Glomerular endothelial cell (primary cell): ENCODE measurements at regions not wholly inside any gene's neighbourhood (a gene's known extent, or its start where the extent isn't known, plus 50 kb on each side); places are given as distances from the start of the nearest gene placed in this dataset.
"Not testable (repeated sequence)": the region's sequence is repeated elsewhere in the genome, so short reads cannot be mapped to it uniquely, and the experiment has no call there.

Experiments used
- DNase-seq: peaks from one replicate; pipeline ENCODE4 v3.0.0-alpha.2; 2011; ENCODE audit warnings: low read depth, low spot score; ENCODE audit errors: extremely low read depth

GRCh38 chr2:193222454-193222853 lies 1027.7 kb upstream of the TMEFF2 start:
- DNase-seq, result no peak

DNA sequence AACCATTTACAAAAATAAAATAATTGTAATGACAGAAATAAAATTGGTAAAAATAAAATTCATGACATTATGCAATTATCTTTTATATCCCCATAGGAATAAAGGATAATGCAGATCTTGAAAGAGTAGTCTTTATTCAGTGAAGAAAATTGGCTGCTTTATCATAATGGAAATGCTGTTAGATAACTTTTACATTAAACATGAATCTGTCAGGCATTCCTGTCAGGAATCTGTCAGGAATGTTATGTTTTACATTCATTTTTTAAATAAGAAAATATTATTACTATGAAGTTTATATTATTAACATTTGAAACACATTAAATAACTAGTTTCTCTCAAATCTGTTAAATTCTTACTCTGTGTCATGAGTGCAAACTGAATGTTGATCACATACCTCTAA lies 1024.7 kb upstream of the TMEFF2 start:
- DNase-seq, result no peak

DNA sequence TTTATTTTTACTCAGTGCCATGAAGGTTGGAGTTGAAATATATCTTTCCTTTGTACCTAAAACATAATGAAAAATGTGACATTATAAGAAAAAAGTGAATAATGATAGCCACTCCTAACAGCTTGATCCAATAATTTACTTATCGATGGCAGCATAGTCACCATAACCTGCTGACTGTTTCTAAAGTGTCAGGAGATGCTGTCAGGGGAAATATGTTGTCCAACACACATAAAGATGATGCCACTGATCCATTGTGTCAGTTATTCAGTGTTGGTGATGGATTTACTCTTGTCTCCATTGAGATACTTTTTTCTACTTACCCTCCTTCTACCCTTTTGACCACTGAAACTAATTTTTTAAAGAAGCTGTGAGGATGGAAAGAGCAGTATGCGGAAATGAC lies 1006.9 kb upstream of the TMEFF2 start:
- DNase-seq, result no peak

DNA sequence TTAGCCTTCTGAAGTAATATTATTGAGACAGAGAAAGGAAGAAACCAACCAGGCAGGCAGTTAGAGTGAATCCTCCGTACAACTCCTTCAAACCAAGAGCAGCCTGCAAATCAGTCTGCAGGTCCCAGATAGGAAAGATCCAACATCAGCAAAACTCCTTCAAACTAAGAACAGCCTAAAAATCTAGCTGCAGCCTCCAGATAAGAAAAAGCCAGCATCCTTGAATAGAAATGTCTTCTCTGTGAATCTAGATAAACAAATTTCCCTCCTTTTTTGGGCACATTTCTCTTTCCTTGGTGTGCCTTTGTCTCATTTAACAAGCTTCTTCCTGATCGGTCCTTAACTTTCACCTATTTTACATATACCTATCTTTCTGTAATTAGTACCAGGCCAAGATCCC lies 1004.6 kb upstream of the TMEFF2 start:
- no peak for DNase-seq

DNA sequence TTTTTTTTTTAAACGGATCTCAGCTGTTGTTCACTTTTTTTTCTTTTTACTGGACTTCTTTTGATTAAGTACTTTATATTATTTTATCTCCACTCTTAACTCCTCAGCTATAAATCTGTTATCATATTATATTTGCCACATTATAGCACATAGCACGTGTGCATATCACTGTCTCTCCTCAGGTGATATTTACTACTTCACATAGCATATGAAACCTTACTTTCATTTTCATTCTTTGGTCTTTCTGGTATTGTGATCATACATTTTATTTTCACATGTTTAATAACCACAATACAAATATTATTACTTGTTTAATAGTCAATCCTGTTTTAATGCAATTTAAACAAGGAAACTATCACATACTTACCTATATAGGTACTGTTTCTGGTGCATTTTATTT lies 993.1 kb upstream of the TMEFF2 start:
- no peak for DNase-seq

DNA sequence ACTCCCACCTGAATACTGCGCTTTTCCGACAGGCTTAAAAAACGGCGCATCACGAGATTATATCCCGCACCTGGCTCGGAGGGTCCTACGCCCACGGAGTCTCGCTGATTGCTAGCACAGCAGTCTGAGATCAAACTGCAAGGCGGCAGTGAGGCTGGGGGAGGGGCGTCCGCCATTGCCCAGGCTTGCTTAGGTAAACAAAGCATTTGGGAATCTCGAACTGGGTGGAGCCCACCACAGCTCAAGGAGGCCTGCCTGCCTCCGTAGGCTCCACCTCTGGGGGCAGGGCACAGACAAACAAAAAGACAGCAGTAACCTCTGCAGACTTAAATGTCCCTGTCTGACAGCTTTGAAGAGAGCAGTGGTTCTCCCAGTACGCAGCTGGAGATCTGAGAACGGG lies 976.2 kb upstream of the TMEFF2 start:
- not testable (repeated sequence) for DNase-seq

DNA sequence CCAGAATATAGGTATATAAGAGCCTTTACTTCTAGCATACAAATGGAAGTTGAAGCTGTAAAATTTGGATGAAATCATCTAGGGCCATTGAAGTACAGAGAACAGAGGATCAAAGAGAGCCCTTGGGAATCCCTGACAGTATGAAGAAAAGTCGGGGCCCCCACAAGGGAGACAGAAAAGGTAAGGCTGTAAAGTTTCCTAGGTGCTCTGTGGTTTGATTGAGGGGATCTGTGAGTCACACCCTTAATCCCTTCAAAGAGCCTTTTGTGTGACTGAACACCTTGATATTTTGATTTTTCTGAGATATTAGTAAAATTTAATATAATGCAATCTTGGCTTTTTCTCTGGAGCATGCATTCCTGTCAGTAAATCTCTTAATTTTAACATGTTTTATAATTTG lies 961.7 kb upstream of the TMEFF2 start:
- DNase-seq, result no peak

- no peak for DNase-seq
Measured at GRCh38 chr2:193154076-193154475, 959.3 kb upstream of the TMEFF2 start.

DNA sequence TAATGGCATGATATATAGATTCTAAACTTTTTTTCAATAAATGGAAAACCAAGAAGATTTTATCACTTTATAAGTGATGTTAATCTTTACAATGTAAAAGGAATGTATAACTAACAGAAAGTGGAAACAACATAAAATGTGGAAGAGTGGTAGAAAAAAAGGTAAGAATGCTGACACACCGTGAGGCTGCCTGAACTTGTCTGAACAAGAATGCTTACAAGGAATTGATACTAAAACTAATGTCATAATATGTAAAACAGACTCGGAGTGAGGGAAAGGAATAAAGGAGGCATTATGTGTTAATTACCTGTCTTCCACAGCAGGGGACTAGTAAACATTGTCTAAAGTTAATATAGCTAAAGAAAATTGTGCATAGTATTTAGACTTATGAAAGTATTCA lies 958.8 kb upstream of the TMEFF2 start:
- no peak for DNase-seq

GRCh38 chr2:193142467-193142866 lies 947.7 kb upstream of the TMEFF2 start:
- not testable (repeated sequence) for DNase-seq

- no peak for DNase-seq
Measured at GRCh38 chr2:193141998-193142397, 947.3 kb upstream of the TMEFF2 start.

DNA sequence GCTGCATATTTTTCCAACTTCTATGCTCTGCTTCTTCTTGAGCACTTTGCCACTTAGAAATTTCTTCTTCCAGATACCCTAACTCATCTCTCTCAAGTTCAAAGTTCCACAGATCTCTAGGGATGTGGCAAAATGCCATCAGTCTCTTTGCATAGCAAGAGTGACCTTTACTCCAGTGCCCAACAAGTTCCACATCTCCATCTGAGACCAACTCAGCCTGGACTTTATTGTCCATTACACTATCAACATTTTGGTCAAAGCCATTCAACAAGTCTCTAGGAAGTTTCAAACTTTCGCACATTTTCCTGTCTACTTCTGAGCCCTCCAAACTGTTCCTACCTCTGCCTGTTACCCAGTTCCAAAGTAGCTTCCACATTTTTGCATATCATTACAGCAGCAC lies 946.2 kb upstream of the TMEFF2 start:
- DNase-seq, result not testable (repeated sequence)

GRCh38 chr2:193124815-193125214 lies 930.1 kb upstream of the TMEFF2 start:
- no peak for DNase-seq

DNA sequence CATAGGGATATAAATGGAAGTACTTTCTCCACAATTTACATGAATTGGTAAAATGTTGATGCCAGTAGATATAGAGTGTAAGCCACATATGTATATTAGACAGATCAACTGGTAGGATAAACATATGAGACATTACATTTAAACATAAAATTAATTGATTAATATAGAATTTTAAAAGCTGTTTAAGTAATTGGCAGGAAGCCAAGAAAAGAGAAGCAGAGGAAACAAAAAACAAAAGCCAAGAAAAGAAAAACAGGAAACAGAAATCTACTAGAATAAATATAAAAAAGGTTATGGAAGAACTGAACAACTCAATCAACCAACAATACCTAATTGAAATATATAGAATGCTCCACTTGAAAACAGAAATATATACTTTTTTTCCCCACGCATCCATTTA lies 920.1 kb upstream of the TMEFF2 start:
- DNase-seq, result no peak

DNA sequence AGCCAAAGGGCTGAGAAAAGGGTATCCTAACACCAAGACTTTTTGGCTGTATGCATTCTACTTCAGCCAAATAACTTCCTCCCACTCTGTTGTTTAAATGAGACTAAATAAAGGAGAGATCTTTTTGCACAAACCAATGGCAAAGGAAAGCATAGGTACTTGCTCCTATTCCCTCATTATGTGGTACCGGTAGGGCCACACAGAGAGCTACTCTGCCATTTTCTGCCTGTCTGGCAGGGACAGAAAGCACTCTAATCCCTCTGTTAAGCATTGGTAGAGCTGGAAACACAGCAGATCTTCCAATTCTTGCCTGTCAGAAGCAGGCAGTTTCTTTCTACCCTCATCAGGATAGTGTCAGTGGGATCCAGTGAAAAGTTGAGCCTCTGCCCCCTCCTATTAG lies 918.3 kb upstream of the TMEFF2 start:
- DNase-seq, result no peak

- DNase-seq, result no peak
Measured at GRCh38 chr2:193103064-193103463, 908.3 kb upstream of the TMEFF2 start.

DNA sequence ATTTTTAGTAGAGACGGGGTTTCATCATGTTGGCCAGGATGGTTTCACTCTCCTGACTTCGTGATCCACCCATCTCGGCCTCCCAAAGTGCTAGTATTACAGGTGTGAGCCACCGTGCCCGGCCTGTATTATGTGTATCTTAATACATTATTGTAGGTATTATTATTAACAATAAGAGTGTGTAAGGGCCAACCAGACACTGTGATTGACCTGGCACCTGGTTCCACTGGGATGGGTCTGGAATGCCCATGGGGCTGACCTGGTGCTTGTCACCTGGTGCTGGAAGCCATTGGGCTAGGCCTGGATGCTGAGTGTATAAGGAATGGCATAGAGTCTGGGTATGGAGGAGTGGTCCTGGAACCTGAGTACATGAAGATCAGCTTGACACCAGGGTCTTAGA lies 906.9 kb upstream of the TMEFF2 start:
- DNase-seq, result no peak

DNA sequence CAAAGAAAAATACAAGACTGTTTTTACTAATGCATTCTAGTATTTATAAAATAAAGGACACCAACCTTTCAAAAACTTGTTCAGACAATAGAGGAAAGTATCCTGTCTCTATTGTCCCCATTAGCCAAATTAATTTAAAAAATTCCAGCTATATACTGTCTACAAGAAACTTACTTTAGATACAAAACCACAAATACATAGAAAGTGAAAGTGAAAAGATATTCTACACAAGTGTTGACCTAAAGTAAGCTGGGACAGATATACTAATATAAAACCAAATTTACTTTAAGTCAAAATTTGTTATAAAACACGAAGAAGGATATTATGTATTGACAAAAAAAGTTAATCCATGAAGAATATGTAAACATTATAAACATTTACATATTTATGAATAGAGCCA lies 893.3 kb upstream of the TMEFF2 start:
- no peak for DNase-seq

GRCh38 chr2:193076995-193077394 lies 882.3 kb upstream of the TMEFF2 start:
- DNase-seq, result no peak

DNA sequence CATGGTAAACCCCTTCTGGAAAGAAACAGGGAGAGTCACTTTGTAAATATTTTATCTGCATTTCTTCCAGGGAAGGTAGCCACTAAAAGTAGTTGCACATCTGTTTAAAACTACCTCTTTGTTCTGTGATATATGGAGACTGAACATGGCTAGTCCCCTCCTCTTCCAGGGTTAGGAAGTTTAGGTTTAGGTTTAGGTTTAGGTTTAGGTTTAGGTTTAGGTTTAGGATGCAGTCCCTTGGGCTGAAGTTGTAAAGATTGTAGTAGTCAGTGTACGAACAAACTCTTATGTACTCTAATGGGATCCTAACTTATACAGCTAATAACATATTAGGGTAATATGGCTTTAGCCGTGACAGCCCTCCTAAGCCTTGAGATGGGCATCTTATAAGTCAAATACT lies 880.2 kb upstream of the TMEFF2 start:
- no peak for DNase-seq

DNA sequence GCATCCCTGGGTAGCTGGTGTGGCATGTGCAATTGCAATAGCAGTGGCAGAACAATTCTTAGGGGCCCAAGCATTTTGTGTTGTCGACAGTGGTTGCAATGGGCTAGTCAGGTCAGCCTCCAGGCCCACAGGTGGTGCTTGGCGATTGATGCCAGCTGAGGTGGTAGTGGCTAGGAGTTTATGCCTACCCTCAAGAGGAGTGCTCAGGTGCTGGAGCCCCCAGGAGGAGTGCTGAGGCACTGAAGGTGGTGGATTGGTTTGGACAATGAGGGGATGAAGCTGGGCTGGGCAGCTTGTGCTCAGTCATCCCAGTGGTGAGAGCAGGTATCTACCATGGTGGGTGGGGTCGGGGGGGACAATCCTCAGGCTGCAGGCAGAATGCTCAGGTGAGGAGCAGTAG lies 877.9 kb upstream of the TMEFF2 start:
- no peak for DNase-seq

DNA sequence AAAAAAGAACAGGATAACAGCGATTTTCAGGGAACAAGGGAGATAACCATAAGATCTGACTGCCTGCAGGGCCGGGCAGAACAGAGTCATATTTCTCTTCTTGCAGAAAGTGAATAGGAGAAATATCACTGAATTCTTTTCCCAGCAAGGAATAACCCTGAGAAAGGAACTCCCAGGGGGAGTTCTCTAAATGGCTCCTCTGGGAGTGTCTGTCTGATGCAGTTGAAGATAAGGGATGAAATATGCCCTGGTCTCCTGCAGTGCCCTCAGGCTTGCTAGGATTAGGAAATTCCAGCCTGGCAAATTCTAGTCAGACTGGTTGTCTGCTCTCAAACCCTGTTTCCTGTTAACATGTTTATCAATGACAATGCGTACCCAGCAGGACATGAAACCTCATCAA lies 830.8 kb upstream of the TMEFF2 start:
- DNase-seq, result not testable (repeated sequence)

DNA sequence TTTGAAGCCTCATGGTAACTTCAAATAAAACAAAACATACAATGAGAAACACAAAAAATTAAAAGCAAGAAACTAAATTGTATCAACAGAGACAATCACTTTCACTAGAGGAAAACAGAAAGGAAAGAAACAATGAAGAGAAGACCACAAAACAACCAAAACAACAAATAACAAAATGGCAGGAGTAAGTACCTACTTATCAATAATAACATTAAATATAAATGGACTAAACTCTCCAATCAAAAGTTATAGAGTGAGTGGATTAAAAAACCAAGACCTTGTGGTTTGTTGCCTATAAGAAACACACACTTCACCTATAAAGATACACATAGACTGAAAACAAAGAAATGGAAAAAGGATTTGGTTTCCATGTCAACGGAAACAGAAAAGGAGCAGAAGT lies 830.1 kb upstream of the TMEFF2 start:
- no peak for DNase-seq

GRCh38 chr2:193011870-193012269 lies 817.1 kb upstream of the TMEFF2 start:
- no peak for DNase-seq
